ENCODE measurements at regions not wholly inside any gene's neighbourhood (a gene's known extent, or its start where the extent isn't known, plus 50 kb on each side); places are given as distances from the start of the nearest gene placed in this dataset.

DNA sequence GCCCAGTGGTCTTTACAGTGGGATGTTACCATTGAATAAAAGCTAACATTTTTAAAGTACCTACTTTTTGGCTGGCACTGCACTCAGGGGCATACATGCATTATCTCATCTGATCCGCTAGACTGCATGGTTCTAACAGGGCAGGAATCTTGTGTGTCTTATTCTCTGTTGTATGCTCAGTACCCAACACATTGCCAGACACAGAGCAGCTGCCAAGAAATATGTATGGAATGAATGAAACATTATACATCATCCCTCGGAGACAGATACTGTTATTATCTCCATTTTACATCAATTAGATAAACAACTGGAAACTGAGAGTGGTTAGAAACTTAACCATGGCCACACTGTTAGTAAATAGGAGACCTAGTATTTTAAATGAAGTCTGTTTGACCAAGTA, 74.1 kb upstream of the CDH11 start:
- no peaks in the 10 kb centered on the region for H3K36me3 ChIP-seq (ENCODE audit: control insufficient read depth, insufficient read depth, low read length)
- H3K27ac ChIP-seq (ENCODE audit: low read depth, low read length): no peak overlapping the region
- no peak overlapping the region for H3K4me3 ChIP-seq (ENCODE audit: low read depth, low read length)

DNA sequence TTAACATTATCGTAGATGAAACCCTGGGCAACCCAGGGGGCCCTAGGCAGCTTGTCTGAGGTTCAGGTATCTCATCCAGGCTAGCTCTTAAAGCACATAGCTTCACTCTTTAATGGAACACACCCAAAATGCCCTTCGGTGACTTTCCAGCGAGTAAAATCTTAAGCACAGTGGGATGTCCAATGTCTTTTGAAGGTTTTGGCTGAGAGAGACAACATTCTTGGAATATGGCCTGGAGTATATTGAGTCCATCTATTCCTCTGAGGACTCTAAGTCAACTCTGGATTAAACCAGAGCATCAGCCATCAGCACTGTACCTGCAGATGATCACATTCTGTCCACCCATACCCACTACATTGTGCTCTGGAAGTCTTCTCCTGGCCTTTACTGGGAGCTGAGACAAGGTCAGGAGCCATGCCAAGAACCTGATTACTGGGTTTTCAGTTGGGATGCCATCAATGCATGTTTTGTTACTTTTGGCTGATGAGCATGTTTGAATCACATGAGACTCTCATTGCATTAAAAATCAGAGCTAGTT, 63.4 kb upstream of the CDH11 start:
- H3K36me3 ChIP-seq (ENCODE audit: control insufficient read depth, insufficient read depth, low read length): no peaks in the 10 kb centered on the region
- H3K9ac ChIP-seq (ENCODE audit: low read depth, low read length): no peak overlapping the region
- no peaks in the 10 kb centered on the region for H3K4me1 ChIP-seq (ENCODE audit: control insufficient read depth, insufficient read depth, low read length)
- no peak overlapping the region for H3K4me3 ChIP-seq (ENCODE audit: low read depth, low read length)
- H3K9me3 ChIP-seq (ENCODE audit: control insufficient read depth, insufficient read depth, low read length): no peaks in the 10 kb centered on the region
- no peaks in the 10 kb centered on the region for H3K27me3 ChIP-seq (ENCODE audit: control insufficient read depth, insufficient read depth, low read length)
- H3K27ac ChIP-seq (ENCODE audit: low read depth, low read length): no peak overlapping the region

More for the DNA sequence above, 74.1 kb upstream of the CDH11 start:
- Histone ChIP-seq H3K27me3 (ENCODE audit: control insufficient read depth, insufficient read depth, low read length) (no peaks in the 10 kb centered on the region; the same call in 1 of the 2 replicates), H3K9ac (ENCODE audit: low read depth, low read length) (no peak overlapping the region), H3K4me1 (ENCODE audit: control insufficient read depth, insufficient read depth, low read length) (no peaks in the 10 kb centered on the region), H3K9me3 (ENCODE audit: control insufficient read depth, insufficient read depth, low read length) (no peaks in the 10 kb centered on the region)

DNA sequence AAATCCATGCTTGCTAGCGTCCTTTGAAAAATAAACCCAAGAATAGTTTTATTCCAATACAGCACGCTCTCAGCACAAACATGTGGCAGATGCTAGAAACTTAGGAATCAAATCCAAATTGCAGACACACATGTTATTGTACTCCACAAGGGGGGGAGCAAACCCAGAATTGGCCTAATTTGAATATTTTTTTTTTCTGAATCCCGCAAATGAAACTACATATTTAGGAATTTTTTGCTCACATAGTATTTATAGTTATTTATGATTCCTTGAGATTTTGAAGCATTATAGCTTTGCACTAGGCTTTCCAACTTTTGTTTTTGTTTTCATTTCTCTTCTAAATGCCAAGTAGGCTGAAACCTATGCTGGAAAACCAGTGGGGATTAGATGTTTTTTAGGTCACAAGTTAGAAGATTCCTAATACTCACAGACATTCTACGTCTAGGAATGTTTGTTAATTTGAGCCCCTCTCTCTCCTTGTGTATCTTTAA, 59.3 kb upstream of the CDH11 start:
- Histone ChIP-seq H3K9me3 (ENCODE audit: control insufficient read depth, insufficient read depth, low read length) (no peaks in the 10 kb centered on the region), H3K9ac (ENCODE audit: low read depth, low read length) (no peak overlapping the region), H3K27me3 (ENCODE audit: control insufficient read depth, insufficient read depth, low read length) (no peaks in the 10 kb centered on the region), H3K4me1 (ENCODE audit: control insufficient read depth, insufficient read depth, low read length) (peaks cover 2% of the 10 kb centered on the region; the same call in 1 of the 2 replicates), H3K27ac (ENCODE audit: low read depth, low read length) (no peak overlapping the region), H3K36me3 (ENCODE audit: control insufficient read depth, insufficient read depth, low read length) (no peaks in the 10 kb centered on the region), H3K4me3 (ENCODE audit: low read depth, low read length) (no peak overlapping the region)

DNA sequence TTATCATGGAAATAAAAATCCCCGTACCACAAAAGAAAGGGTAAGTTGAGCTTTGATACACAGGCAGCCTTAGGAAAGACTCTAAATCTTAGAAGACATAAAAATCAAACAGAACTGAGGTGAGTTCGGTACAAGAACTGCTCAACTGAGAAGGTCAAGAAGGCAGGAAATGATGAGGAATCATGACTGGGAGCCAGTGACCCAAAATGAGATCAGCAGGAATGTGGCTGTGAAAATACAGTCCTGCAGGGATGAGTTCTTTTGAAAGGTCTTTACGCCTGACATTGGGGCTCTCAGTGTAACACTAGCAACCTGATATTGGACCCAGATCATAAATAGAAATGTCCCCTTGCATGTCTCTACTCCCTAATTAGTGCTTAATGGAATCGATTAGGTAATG, 56.3 kb upstream of the CDH11 start:
- H3K27ac ChIP-seq (ENCODE audit: low read depth, low read length): no peak overlapping the region
- no peaks in the 10 kb centered on the region for H3K9me3 ChIP-seq (ENCODE audit: control insufficient read depth, insufficient read depth, low read length)
- peaks cover 2% of the 10 kb centered on the region; the same call in 1 of the 2 replicates for H3K4me1 ChIP-seq (ENCODE audit: control insufficient read depth, insufficient read depth, low read length)
- no peaks in the 10 kb centered on the region for H3K27me3 ChIP-seq (ENCODE audit: control insufficient read depth, insufficient read depth, low read length)
- no peaks in the 10 kb centered on the region for H3K36me3 ChIP-seq (ENCODE audit: control insufficient read depth, insufficient read depth, low read length)
- no peak overlapping the region for H3K9ac ChIP-seq (ENCODE audit: low read depth, low read length)
- H3K4me3 ChIP-seq (ENCODE audit: low read depth, low read length): no peak overlapping the region

DNA sequence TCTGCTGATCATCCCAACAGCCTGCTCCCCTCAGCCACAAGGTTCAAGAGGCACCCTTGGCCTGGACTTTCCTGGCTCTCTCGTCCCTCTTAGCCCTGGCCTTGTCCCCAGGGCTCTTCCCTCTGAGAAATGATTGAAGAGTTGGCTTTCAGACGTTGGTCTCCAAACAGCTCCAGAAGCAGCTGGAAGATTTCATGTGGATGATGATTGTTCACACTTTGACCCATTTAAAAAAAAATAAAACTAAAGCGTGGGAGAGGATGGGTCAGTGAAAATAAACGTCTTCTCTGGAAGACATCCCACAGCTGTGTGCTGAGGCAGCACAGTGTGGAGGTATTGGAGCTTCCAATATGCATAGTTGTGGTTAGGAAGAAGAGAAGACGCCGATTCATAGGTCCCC, 54.7 kb upstream of the CDH11 start:
- peaks cover 2% of the 10 kb centered on the region; the same call in 1 of the 2 replicates for H3K4me1 ChIP-seq (ENCODE audit: control insufficient read depth, insufficient read depth, low read length)
- no peak overlapping the region for H3K27ac ChIP-seq (ENCODE audit: low read depth, low read length)
- no peaks in the 10 kb centered on the region for H3K9me3 ChIP-seq (ENCODE audit: control insufficient read depth, insufficient read depth, low read length)
- no peak overlapping the region for H3K4me3 ChIP-seq (ENCODE audit: low read depth, low read length)
- no peak overlapping the region for H3K9ac ChIP-seq (ENCODE audit: low read depth, low read length)
- H3K36me3 ChIP-seq (ENCODE audit: control insufficient read depth, insufficient read depth, low read length): no peaks in the 10 kb centered on the region
- H3K27me3 ChIP-seq (ENCODE audit: control insufficient read depth, insufficient read depth, low read length): no peaks in the 10 kb centered on the region

DNA sequence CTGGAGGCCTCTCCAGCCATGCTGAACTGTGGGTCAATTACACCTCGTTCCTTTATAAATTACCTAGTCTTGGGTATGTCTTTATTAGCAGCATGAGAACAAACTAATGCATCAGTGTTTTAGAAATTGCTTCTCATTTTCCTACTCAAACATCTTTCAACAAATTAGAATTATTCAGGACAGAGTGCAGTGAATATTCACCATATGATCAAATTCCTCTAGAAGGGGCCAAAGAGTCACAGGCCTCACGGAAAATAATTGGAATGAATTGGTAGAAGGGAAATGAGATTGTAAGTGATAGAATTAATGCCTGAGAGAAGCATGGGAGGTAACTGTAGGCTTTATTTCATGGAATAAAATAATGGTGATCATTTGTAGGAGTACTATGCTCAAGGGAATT, 50.5 kb upstream of the CDH11 start:
- Histone ChIP-seq H3K27ac (ENCODE audit: low read depth, low read length) (no peak overlapping the region), H3K9me3 (ENCODE audit: control insufficient read depth, insufficient read depth, low read length) (no peaks in the 10 kb centered on the region), H3K36me3 (ENCODE audit: control insufficient read depth, insufficient read depth, low read length) (no peaks in the 10 kb centered on the region), H3K9ac (ENCODE audit: low read depth, low read length) (no peak overlapping the region), H3K4me1 (ENCODE audit: control insufficient read depth, insufficient read depth, low read length) (no peaks in the 10 kb centered on the region), H3K4me3 (ENCODE audit: low read depth, low read length) (no peak overlapping the region), H3K27me3 (ENCODE audit: control insufficient read depth, insufficient read depth, low read length) (no peaks in the 10 kb centered on the region)

Data from HUES48 (cell line).